Sigmoid colon (tissue), 6 donors: ENCODE measurements at regions not wholly inside any gene's neighbourhood (a gene's known extent, or its start where the extent isn't known, plus 50 kb on each side); places are given as distances from the start of the nearest gene placed in this dataset.

ENCODE experiments used
- DNase-seq: peaks from one replicate; pipeline ENCODE4 v3.0.0-alpha.2; 2019
- H3K27ac ChIP-seq, 4 donors: fragments of 200-600 bp; sonication (generic); one replicate each; pipeline ENCODE4 v1.5.1; 2016 to 2019; ENCODE audit warnings: mild to moderate bottlenecking in 1 of 4
- H3K27me3 ChIP-seq, 3 donors: fragments of 200-600 bp; sonication (generic); one replicate each; pipeline ENCODE4 v1.5.1; 2019; ENCODE audit warnings: mild to moderate bottlenecking in 1 of 3
- H3K36me3 ChIP-seq, 4 donors: fragments of 200-600 bp; sonication (generic); one replicate each; pipeline ENCODE4 v1.5.1; 2016 to 2019
- H3K4me1 ChIP-seq, 4 donors: fragments of 200-600 bp; sonication (generic); one replicate each; pipeline ENCODE4 v1.5.1; 2017 to 2019
- H3K4me3 ChIP-seq, 4 donors: fragments of 200-600 bp; sonication (generic); one replicate each; pipeline ENCODE4 v1.5.1; 2017 to 2019; ENCODE audit warnings: mild to moderate bottlenecking in 2 of 4, moderate library complexity in 1 of 4
- H3K9me3 ChIP-seq, 4 donors: fragments of 200-600 bp in 3 of 4; sonication (generic) in 3 of 4; one replicate each; pipeline versions ENCODE4 v1.5.1 to v1.6.1; 2013 to 2019
- EP300 ChIP-seq, 4 donors: sonication (generic); formaldehyde crosslinking; IDR thresholded peaks; one replicate each; pipeline ENCODE4 v1.6.1; 2017; ENCODE audit warnings: antibody characterized with exemption in 4 of 4
- POLR2A ChIP-seq, 2 donors: fragments of 450-650 bp; IDR thresholded peaks; one replicate each; pipeline ENCODE4 v1.6.1; 2016; ENCODE audit warnings: antibody characterized with exemption in 2 of 2, mild to moderate bottlenecking in 2 of 2, moderate library complexity in 2 of 2
- POLR2AphosphoS5 ChIP-seq, 4 donors: sonication (generic); formaldehyde crosslinking; IDR thresholded peaks; one replicate each; pipeline ENCODE4 v1.6.1; 2017; ENCODE audit warnings: antibody characterized with exemption in 4 of 4
- WGBS, 2 donors: extraction: QIAGEN DNeasy Blood & Tissue Kit; methylation state at CpG; one replicate each; pipeline ENCODE4 v1.1.7; 2013; 5-methylcytosine and 5-hydroxymethylcytosine counted together
- intact Hi-C: fragments of 100-400 bp; cut with DNase I; formaldehyde crosslinking; loops from one replicate; pipeline ENCODE4 v1.15.1; 2023
- TF ChIP-seq, protein P1 (sequence below), 4 experiments: fragments of 450-650 bp in 3 of 4; fragments of 200-600 bp in 1 of 4; IDR thresholded peaks; one replicate each; pipeline ENCODE4 v1.5.1; 2016 to 2019; ENCODE audit warnings: antibody characterized with exemption in 4 of 4, mild to moderate bottlenecking in 3 of 4, moderate library complexity in 2 of 4
- donor health status: healthy with polysubstance abuse.
- donor health status: healthy.

DNA sequence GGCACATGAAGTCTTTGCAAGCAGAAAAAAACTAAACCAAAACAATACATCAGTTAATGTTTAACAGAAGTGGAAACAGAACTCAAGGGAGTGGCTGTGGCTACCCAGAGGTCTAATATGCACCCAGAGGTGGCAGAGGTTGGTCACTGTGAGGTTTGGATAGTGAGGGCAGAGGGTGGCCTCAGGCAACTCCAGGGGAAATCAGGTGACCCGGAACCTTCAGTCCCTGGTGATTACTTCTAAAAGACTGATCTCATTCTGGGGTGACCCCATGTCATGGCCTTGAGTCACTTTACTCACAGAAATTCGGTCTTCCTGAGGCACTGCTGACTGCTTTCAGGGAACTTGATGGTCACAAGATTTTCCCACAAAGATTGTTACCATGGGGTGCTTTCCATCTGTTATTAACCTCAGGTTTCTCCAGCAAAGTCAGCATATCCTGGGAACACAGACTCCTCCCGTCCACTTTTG, 99.4 kb downstream of the TMEM17 start:
- H3K4me1 ChIP-seq = peaks cover 0 to 20% (median 16%) of the 10 kb centered on the region in 4 donors
- WGBS, 2 donors = 57 to 75% methylated on average over 3 of the region's 3 CpGs
- H3K9me3 ChIP-seq = no peaks in the 10 kb centered on the region
- no peaks in the 10 kb centered on the region for H3K27me3 ChIP-seq
- no peak overlapping the region for H3K4me3 ChIP-seq
- no peak overlapping the region for H3K27ac ChIP-seq
- TF ChIP-seq, protein P1, sequence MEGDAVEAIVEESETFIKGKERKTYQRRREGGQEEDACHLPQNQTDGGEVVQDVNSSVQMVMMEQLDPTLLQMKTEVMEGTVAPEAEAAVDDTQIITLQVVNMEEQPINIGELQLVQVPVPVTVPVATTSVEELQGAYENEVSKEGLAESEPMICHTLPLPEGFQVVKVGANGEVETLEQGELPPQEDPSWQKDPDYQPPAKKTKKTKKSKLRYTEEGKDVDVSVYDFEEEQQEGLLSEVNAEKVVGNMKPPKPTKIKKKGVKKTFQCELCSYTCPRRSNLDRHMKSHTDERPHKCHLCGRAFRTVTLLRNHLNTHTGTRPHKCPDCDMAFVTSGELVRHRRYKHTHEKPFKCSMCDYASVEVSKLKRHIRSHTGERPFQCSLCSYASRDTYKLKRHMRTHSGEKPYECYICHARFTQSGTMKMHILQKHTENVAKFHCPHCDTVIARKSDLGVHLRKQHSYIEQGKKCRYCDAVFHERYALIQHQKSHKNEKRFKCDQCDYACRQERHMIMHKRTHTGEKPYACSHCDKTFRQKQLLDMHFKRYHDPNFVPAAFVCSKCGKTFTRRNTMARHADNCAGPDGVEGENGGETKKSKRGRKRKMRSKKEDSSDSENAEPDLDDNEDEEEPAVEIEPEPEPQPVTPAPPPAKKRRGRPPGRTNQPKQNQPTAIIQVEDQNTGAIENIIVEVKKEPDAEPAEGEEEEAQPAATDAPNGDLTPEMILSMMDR (IDR thresholded peaks at IDR 0.05) = no peak
- TF ChIP-seq POLR2AphosphoS5 (IDR thresholded peaks at IDR 0.05) (no peak), EP300 (IDR thresholded peaks at IDR 0.05) (no peak), POLR2A (IDR thresholded peaks at IDR 0.05) (no peak)
- intact Hi-C loops = no loop called here
- no peak for DNase-seq
- no peaks in the 10 kb centered on the region for H3K36me3 ChIP-seq

DNA sequence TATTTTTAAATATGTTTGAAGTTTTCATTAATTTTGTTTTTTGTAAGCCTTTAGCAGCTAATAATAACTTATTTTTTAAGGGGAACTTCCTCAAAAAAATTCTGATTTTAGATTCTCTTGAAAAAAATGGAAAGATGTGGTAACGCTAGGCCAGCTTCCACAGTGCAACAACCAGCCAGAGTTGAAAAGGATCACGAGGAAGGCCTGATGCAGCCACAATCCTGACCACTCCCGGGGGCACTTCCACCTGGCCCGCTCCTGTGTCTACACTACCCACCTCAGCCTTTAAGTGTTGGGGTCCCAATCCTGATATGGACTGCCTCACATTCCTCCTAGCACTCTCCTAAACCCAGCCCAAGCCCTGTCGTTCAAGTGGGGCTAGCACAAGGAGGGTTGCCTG, 101.1 kb downstream of the TMEM17 start:
- Histone ChIP-seq H3K4me1 (peaks cover 0 to 3% (median 2%) of the 10 kb centered on the region in 4 donors), H3K9me3 (no peaks in the 10 kb centered on the region), H3K27me3 (no peaks in the 10 kb centered on the region), H3K36me3 (no peaks in the 10 kb centered on the region), H3K4me3 (no peak overlapping the region), H3K27ac (no peak overlapping the region)
- DNase-seq = no peak
- TF ChIP-seq POLR2A (IDR thresholded peaks at IDR 0.05) (no peak), EP300 (IDR thresholded peaks at IDR 0.05) (no peak), POLR2AphosphoS5 (IDR thresholded peaks at IDR 0.05) (no peak)
- TF ChIP-seq, protein P1 (IDR thresholded peaks at IDR 0.05) = no peak
- WGBS, 2 donors = 69 to 76% methylated on average over 5 of the region's 5 CpGs
- intact Hi-C loops = no loop called here

DNA sequence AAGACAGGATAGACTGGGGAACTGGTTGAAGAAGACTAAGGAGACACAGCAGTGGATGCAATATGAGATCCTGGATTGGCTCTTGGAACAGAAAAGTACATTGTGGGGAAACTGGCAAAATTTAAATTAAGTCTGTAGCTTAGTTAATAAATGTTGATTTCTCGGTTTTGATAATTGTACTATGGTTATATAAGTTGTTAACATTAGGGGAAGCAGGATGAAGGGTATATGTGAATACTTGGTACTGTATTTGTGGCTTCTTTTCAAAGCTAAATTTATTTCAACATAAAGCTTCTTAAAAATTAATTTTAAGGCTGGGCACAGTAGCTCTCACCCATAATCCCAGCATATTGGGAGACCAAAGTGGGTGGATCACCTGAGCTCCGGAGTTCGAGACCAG, 103.8 kb downstream of the TMEM17 start:
- Histone ChIP-seq H3K27me3 (no peaks in the 10 kb centered on the region), H3K4me3 (no peak overlapping the region), H3K27ac (no peak overlapping the region), H3K4me1 (no peaks in the 10 kb centered on the region), H3K36me3 (no peaks in the 10 kb centered on the region), H3K9me3 (no peaks in the 10 kb centered on the region)
- TF ChIP-seq POLR2AphosphoS5 (IDR thresholded peaks at IDR 0.05) (no peak), POLR2A (IDR thresholded peaks at IDR 0.05) (no peak), EP300 (IDR thresholded peaks at IDR 0.05) (no peak)
- TF ChIP-seq, protein P1 (IDR thresholded peaks at IDR 0.05) = no peak
- DNase-seq = no peak
- intact Hi-C loops = no loop called here
- 63 to 95% methylated on average over 3 of the region's 3 CpGs for WGBS, 2 donors

DNA sequence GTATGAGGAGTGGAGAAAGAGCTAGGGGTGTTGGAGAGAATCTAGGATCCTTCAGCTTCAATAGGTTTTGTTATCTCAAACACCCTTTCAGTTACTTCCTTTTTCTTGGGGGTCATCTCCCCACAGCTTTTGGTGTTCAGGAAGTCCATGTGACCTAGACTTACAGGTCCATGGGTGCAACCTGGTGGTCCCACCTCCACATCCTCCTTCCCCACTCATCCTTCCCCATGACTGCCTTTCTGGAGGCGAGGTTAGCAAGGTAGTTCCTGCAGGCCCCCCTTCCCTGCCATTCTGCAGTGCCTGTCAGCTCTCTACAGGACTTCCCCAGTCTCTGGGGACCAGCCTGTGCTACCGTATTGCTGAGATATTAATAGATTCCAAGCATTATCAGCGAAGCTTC, 107.6 kb downstream of the TMEM17 start:
- no peaks in the 10 kb centered on the region for H3K9me3 ChIP-seq
- no peak overlapping the region for H3K27ac ChIP-seq
- TF ChIP-seq POLR2AphosphoS5 (IDR thresholded peaks at IDR 0.05) (no peak), EP300 (IDR thresholded peaks at IDR 0.05) (no peak), POLR2A (IDR thresholded peaks at IDR 0.05) (no peak)
- TF ChIP-seq, protein P1 (IDR thresholded peaks at IDR 0.05) = no peak
- H3K27me3 ChIP-seq = no peaks in the 10 kb centered on the region
- no peaks in the 10 kb centered on the region for H3K4me1 ChIP-seq
- H3K36me3 ChIP-seq = no peaks in the 10 kb centered on the region
- WGBS, 2 donors = 28 to 85% methylated on average over 3 of the region's 3 CpGs
- H3K4me3 ChIP-seq = no peak overlapping the region
- intact Hi-C loops = no loop called here
- no peak for DNase-seq

DNA sequence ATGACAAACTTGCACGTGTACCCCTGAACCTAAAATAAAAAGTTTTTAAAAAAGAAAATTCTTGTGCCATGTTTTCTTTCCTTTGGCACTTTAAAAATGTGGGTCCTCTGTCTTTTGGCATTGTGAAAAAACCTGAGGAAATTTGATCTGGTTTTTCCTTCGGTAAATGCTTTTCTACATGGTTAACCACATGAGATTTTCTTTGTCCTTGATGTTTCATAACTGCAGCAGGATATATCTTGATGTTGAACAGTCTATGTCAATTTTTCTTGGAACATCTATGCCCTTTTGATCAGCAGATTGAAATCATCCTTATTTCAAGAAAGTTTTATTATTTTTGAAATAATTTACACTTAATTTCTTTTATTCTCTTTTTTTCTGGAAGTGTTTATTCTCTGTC, 109.1 kb downstream of the TMEM17 start:
- H3K4me3 ChIP-seq = no peak overlapping the region
- H3K36me3 ChIP-seq = no peaks in the 10 kb centered on the region
- no peaks in the 10 kb centered on the region for H3K9me3 ChIP-seq
- H3K27me3 ChIP-seq = no peaks in the 10 kb centered on the region
- H3K27ac ChIP-seq = no peak overlapping the region
- no peak for DNase-seq
- no peaks in the 10 kb centered on the region for H3K4me1 ChIP-seq
- 81 to 87% methylated on average over 2 of the region's 2 CpGs for WGBS, 2 donors
- intact Hi-C loops = no loop called here
- TF ChIP-seq, protein P1 (IDR thresholded peaks at IDR 0.05) = no peak
- TF ChIP-seq EP300 (IDR thresholded peaks at IDR 0.05) = no peak
- no peak for TF ChIP-seq POLR2A (IDR thresholded peaks at IDR 0.05)
- no peak for TF ChIP-seq POLR2AphosphoS5 (IDR thresholded peaks at IDR 0.05)
